ENCODE measurements at regions not wholly inside any gene's neighbourhood (a gene's known extent, or its start where the extent isn't known, plus 50 kb on each side); places are given as distances from the start of the nearest gene placed in this dataset.

- no peak for TF ChIP-seq POLR2A (IDR thresholded peaks at IDR 0.05)
- no peak for TF ChIP-seq POLR2AphosphoS5 (IDR thresholded peaks at IDR 0.05)
- no peak for TF ChIP-seq CTCF (IDR thresholded peaks at IDR 0.05)
These were observed 376.9 kb upstream of the TMEFF2 start for GRCh38 chr2:192571636-192572035.

Data from suprapubic skin (tissue), 4 donors.